A549 (cell line): ENCODE measurements at regions not wholly inside any gene's neighbourhood (a gene's known extent, or its start where the extent isn't known, plus 50 kb on each side); places are given as distances from the start of the nearest gene placed in this dataset.

Experiments
- ATAC-seq, 2 experiments: fragments of 200-7000 bp in 1 of 2; fragments of >200 bp in 1 of 2; cut with Nextera tagmentation in 1 of 2; cut with Tn5 transposase in 1 of 2; 3 replicates each; pipeline versions ENCODE4 v1.8.0 to v1.9.1; 2018 to 2020; ENCODE audit warnings: mild to moderate bottlenecking in 1 of 2, moderate library complexity in 1 of 2
- CTCF ChIA-PET: fragments of 300-600 bp; sonication (Branson Sonifier 250); formaldehyde crosslinking; extraction: SDS; loops from one replicate; lab custom pipeline; 2021; ENCODE audit warnings: antibody characterized with exemption, inconsistent platforms; lab: Yijun Ruan, JAX
- POLR2A ChIA-PET: fragments of 350-600 bp; formaldehyde crosslinking; extraction: SDS; loops from one replicate; lab custom pipeline; 2021; ENCODE audit warnings: antibody characterized with exemption, inconsistent platforms; lab: Yijun Ruan, JAX
- DNase-seq, 2 experiments: peaks; one replicate each; pipeline versions ENCODE4 v3.0.0 to v3.0.0-alpha.2; 2011 to 2016; ENCODE audit warnings: low read depth in 1 of 2, low spot score in 1 of 2
- FAIRE-seq: peaks from 2 replicates; lab custom pipeline; 2011; peaks lifted over from hg19 to GRCh38; lab: Jason Lieb, UNC
- H3K27ac ChIP-seq, 2 experiments: fragments of >200 bp; sonication (Bioruptor Twin); formaldehyde crosslinking; 3 replicates each; pipeline ENCODE4 v1.5.1; 2016 to 2017
- H3K4me1 ChIP-seq: fragments of >200 bp; sonication (Bioruptor Twin); formaldehyde crosslinking; 3 replicates; pipeline ENCODE4 v1.6.1; 2016
- H3K4me2 ChIP-seq: fragments of >200 bp; sonication (Bioruptor Twin); formaldehyde crosslinking; 3 replicates; pipeline ENCODE4 v1.6.1; 2016
- H3K4me3 ChIP-seq: fragments of >200 bp; sonication (Bioruptor Twin); formaldehyde crosslinking; 3 replicates; pipeline ENCODE4 v1.5.1; 2016
- H3K9me3 ChIP-seq: fragments of >200 bp; sonication (Bioruptor Twin); formaldehyde crosslinking; 3 replicates; pipeline ENCODE4 v1.6.1; 2016
- ATOH8 ChIP-seq: fragments of 250-450 bp; sonication (Bioruptor Pico); IDR thresholded peaks from 2 replicates; pipeline ENCODE4 v1.5.0; 2020; ENCODE audit warnings: low read depth, mild to moderate bottlenecking, moderate library complexity
- BCL3 ChIP-seq: fragments of >200 bp; sonication (Bioruptor Twin); formaldehyde crosslinking; IDR thresholded peaks from 3 replicates; pipeline ENCODE4 v1.6.1; 2016
- CEBPB ChIP-seq, 2 experiments: fragments of >200 bp in 1 of 2; sonication (Bioruptor Twin) in 1 of 2; formaldehyde crosslinking in 1 of 2; IDR thresholded peaks; 2 replicates each; pipeline ENCODE4 v1.6.1; 2012 to 2016
- CHD2 ChIP-seq: fragments of 150-350 bp; IDR thresholded peaks from 2 replicates; pipeline ENCODE4 v1.6.1; 2014; ENCODE audit warnings: low read length; ENCODE audit not compliant: partially characterized antibody
- CTCF ChIP-seq: fragments of >200 bp; sonication (Bioruptor Twin); formaldehyde crosslinking; IDR thresholded peaks from 3 replicates; pipeline ENCODE4 v1.5.1; 2016
- EHMT2 ChIP-seq: fragments of 200-600 bp; sonication (generic); IDR thresholded peaks from 2 replicates; pipeline ENCODE4 v1.6.1; 2016; ENCODE audit warnings: antibody characterized with exemption, low read depth, mild to moderate bottlenecking, moderate library complexity
- FOSB ChIP-seq: fragments of 250-450 bp; sonication (Bioruptor Pico); IDR thresholded peaks from 2 replicates; pipeline ENCODE4 v1.5.0; 2020; ENCODE audit warnings: mild to moderate bottlenecking, moderate library complexity
- FOSL2 ChIP-seq, 2 experiments: fragments of 450-650 bp in 1 of 2; fragments of >200 bp in 1 of 2; sonication (Bioruptor Twin) in 1 of 2; formaldehyde crosslinking; IDR thresholded peaks; 2 replicates each; pipeline versions ENCODE4 v1.5.0 to v1.6.1; 2016 to 2020; ENCODE audit warnings: mild to moderate bottlenecking in 1 of 2, moderate library complexity in 1 of 2
- HOXB5 ChIP-seq: fragments of 250-450 bp; sonication (Bioruptor Pico); IDR thresholded peaks from 2 replicates; pipeline ENCODE4 v1.5.0; 2020; ENCODE audit warnings: mild to moderate bottlenecking, moderate library complexity
- JUNB ChIP-seq: fragments of >200 bp; sonication (Bioruptor Twin); formaldehyde crosslinking; IDR thresholded peaks from 2 replicates; pipeline ENCODE4 v1.6.1; 2016
- MAX ChIP-seq: IDR thresholded peaks from 2 replicates; pipeline ENCODE4 v1.6.1; 2012
- MAZ ChIP-seq: fragments of 150-350 bp; IDR thresholded peaks from 2 replicates; pipeline ENCODE4 v1.6.1; 2014; ENCODE audit warnings: antibody characterized with exemption, low read depth, low read length, borderline replicate concordance
- MYC ChIP-seq: IDR thresholded peaks from 2 replicates; pipeline ENCODE4 v1.6.1; 2012; ENCODE audit warnings: mild to moderate bottlenecking, inconsistent platforms, low read length, improper control_type of control experiment, borderline replicate concordance
- PBX3 ChIP-seq: IDR thresholded peaks from 2 replicates; pipeline ENCODE4 v1.6.1; 2012
- PHF8 ChIP-seq: fragments of 200-600 bp; sonication (generic); IDR thresholded peaks from 2 replicates; pipeline ENCODE4 v1.6.1; 2016; ENCODE audit warnings: low read depth, mild to moderate bottlenecking, antibody characterized with exemption, moderate library complexity, borderline replicate concordance
- REST ChIP-seq: fragments of 200-600 bp; sonication (generic); IDR thresholded peaks from 2 replicates; pipeline ENCODE4 v1.6.1; 2016; ENCODE audit warnings: antibody characterized with exemption, mild to moderate bottlenecking, moderate library complexity
- RFX5 ChIP-seq: fragments of 450-650 bp; IDR thresholded peaks from 2 replicates; pipeline ENCODE4 v1.7.1; 2014; ENCODE audit warnings: antibody characterized with exemption, mild to moderate bottlenecking, moderate library complexity
- SMC3 ChIP-seq: fragments of >200 bp; sonication (Bioruptor Twin); formaldehyde crosslinking; IDR thresholded peaks from 3 replicates; pipeline ENCODE4 v1.6.1; 2018; ENCODE audit warnings: inconsistent platforms
- TFCP2L1 ChIP-seq: fragments of 250-450 bp; sonication (Bioruptor Pico); IDR thresholded peaks from 2 replicates; pipeline ENCODE4 v1.5.0; 2021; ENCODE audit warnings: mild to moderate bottlenecking
- TP53 ChIP-seq: fragments of 250-450 bp; sonication (Bioruptor Pico); IDR thresholded peaks from 2 replicates; pipeline ENCODE4 v1.5.0; 2021; ENCODE audit warnings: mild to moderate bottlenecking, moderate library complexity
- ZC3H11A ChIP-seq: fragments of 450-650 bp; IDR thresholded peaks from 2 replicates; pipeline ENCODE4 v1.6.1; 2014; ENCODE audit warnings: antibody characterized with exemption, mild to moderate bottlenecking
- ZNF302 ChIP-seq: fragments of 250-450 bp; sonication (Bioruptor Pico); IDR thresholded peaks from 2 replicates; pipeline ENCODE4 v1.9.0; 2021; ENCODE audit warnings: inconsistent platforms, mild to moderate bottlenecking, moderate library complexity
- WGBS: methylation state at CpG from one replicate; pipeline ENCODE4 v1.1.6; 2017; ENCODE audit errors: missing lambda C conversion rate; 5-methylcytosine and 5-hydroxymethylcytosine counted together

GRCh38 chr13:109448629-109449028 lies 337.8 kb downstream of the IRS2 start:
- no peak overlapping the region for H3K4me2 ChIP-seq
- H3K4me3 ChIP-seq: no peak overlapping the region
- 88% methylated on average over 8 of the region's 8 CpGs for WGBS
- ChIA-PET CTCF (no interaction called here), POLR2A (no interaction called here)
- no peaks in the 10 kb centered on the region for H3K4me1 ChIP-seq
- TF ChIP-seq TP53 (CRISPR knock-in tag) (no peak), JUNB (no peak), PBX3 (no peak), MAZ (no peak), ZNF302 (CRISPR knock-in tag) (no peak), RFX5 (no peak)
- H3K27ac ChIP-seq: no peak overlapping the region
- no peak for DNase-seq
- H3K9me3 ChIP-seq: no peaks in the 10 kb centered on the region
- FAIRE-seq: no peak
- no peak for ATAC-seq

GRCh38 chr13:109447667-109448066 lies 338.7 kb downstream of the IRS2 start:
- TF ChIP-seq BCL3 (no peak), SMC3 (no peak), CHD2 (no peak), CTCF (no peak), MAX (no peak), PBX3 (no peak), FOSB (CRISPR knock-in tag) (no peak), ZC3H11A (no peak), FOSL2 (IDR thresholded peaks at IDR 0.05) (no peak), FOSL2 (CRISPR knock-in tag; IDR thresholded peaks at IDR 0.05) (no peak)
- Histone ChIP-seq H3K9me3 (no peaks in the 10 kb centered on the region), H3K27ac (no peak overlapping the region), H3K4me3 (no peak overlapping the region), H3K4me2 (no peak overlapping the region), H3K4me1 (no peaks in the 10 kb centered on the region)
- WGBS: 78% methylated on average over 4 of the region's 4 CpGs
- ATAC-seq (no peak; a peak in 1 of 6 replicates), FAIRE-seq (no peak), DNase-seq (peak in 1 of 2 experiments; percentile 8)
- CTCF ChIA-PET: interaction anchor here (1.2 kb wide), 1 partner anchor 532 kb away, joined by 3 read pairs; no protein-coding TSS in a partner anchor
- POLR2A ChIA-PET: no interaction called here

GRCh38 chr13:109440320-109440719 lies 346.1 kb downstream of the IRS2 start:
- Histone ChIP-seq H3K27ac (no peak overlapping the region), H3K4me3 (no peak overlapping the region), H3K4me2 (no peak overlapping the region), H3K4me1 (no peaks in the 10 kb centered on the region), H3K9me3 (no peaks in the 10 kb centered on the region)
- WGBS: 61% methylated on average over 4 of the region's 4 CpGs
- ChIA-PET CTCF (no interaction called here), POLR2A (no interaction called here)
- ATAC-seq (no peak), FAIRE-seq (no peak), DNase-seq (no peak)
- no peak for TF ChIP-seq REST
- no peak for TF ChIP-seq CEBPB (IDR thresholded peaks at IDR 0.05)
- TF ChIP-seq ATOH8 (CRISPR knock-in tag): no peak
- TF ChIP-seq TFCP2L1 (CRISPR knock-in tag): no peak
- no peak for TF ChIP-seq SMC3
- TF ChIP-seq HOXB5: no peak
- TF ChIP-seq MYC: no peak
- no peak for TF ChIP-seq ZNF302 (CRISPR knock-in tag)
- TF ChIP-seq PHF8: no peak
- no peak for TF ChIP-seq EHMT2
- no peak for TF ChIP-seq BCL3
